ENCODE measurements at regions not wholly inside any gene's neighbourhood (a gene's known extent, or its start where the extent isn't known, plus 50 kb on each side); places are given as distances from the start of the nearest gene placed in this dataset.

GRCh38 chr20:6590891-6591637 lies 176.4 kb upstream of the BMP2 start:
- no peaks in the 10 kb centered on the region for H3K27me3 ChIP-seq (ENCODE audit: control insufficient read depth, insufficient read depth, low read length)
- intact Hi-C loops (cut with micrococcal nuclease; ENCODE audit: unreplicated experiment) (no loop called here), in situ Hi-C loops (cut with HindIII; ENCODE audit: low pct_unique_long_range_greater_than_20kb, low sequenced_read_pairs) (no loop called here)
- POLR2A ChIA-PET: no interaction called here
- no peak for ATAC-seq
- TF ChIP-seq CTCF (IDR thresholded peaks at IDR 0.05) (no peak), SIN3A (IDR thresholded peaks at IDR 0.05; ENCODE audit: borderline replicate concordance, insufficient read depth, low read depth, low read length) (no peak), TCF7L2 (IDR thresholded peaks at IDR 0.05; ENCODE audit: low read depth, low read length) (no peak), POLR2AphosphoS5 (IDR thresholded peaks at IDR 0.05; ENCODE audit: low read depth, low read length) (no peak), REST (IDR thresholded peaks at IDR 0.05; ENCODE audit: insufficient read depth in 1 of 2, low read depth in 2 of 2, low read length in 1 of 2) (no peak)
- H3K36me3 ChIP-seq (ENCODE audit: control insufficient read depth, insufficient read depth, low read length): no peaks in the 10 kb centered on the region
- no peak overlapping the region for H3K4me3 ChIP-seq (ENCODE audit: low read depth in 2 of 2, low read length in 2 of 2)
- no peak for DNase-seq (ENCODE audit: low read depth, low spot score)
- no peaks in the 10 kb centered on the region for H3K4me1 ChIP-seq (ENCODE audit: control insufficient read depth, insufficient read depth, low read length)
- no peak overlapping the region for H3K27ac ChIP-seq (ENCODE audit: low read length)
- BruUV-seq (replicated peaks): no TSS peak
- no peaks in the 10 kb centered on the region for H3K9me3 ChIP-seq (ENCODE audit: control insufficient read depth, insufficient read depth, low read depth, low read length)
- CTCF ChIA-PET: no interaction called here

- no TSS peak for BruUV-seq (replicated peaks)
- intact Hi-C loops (cut with micrococcal nuclease; ENCODE audit: unreplicated experiment) (no loop called here), in situ Hi-C loops (cut with HindIII; ENCODE audit: low pct_unique_long_range_greater_than_20kb, low sequenced_read_pairs) (no loop called here)
- CTCF ChIA-PET: no interaction called here
- Histone ChIP-seq H3K9me3 (ENCODE audit: control insufficient read depth, insufficient read depth, low read depth, low read length) (no peaks in the 10 kb centered on the region), H3K4me3 (ENCODE audit: low read depth in 2 of 2, low read length in 2 of 2) (no peak overlapping the region), H3K36me3 (ENCODE audit: control insufficient read depth, insufficient read depth, low read length) (no peaks in the 10 kb centered on the region), H3K4me1 (ENCODE audit: control insufficient read depth, insufficient read depth, low read length) (no peaks in the 10 kb centered on the region), H3K27me3 (ENCODE audit: control insufficient read depth, insufficient read depth, low read length) (no peaks in the 10 kb centered on the region), H3K27ac (ENCODE audit: low read length) (no peak overlapping the region)
- POLR2A ChIA-PET: no interaction called here
- DNase-seq (ENCODE audit: low read depth, low spot score) (no peak), ATAC-seq (no peak)
- TF ChIP-seq POLR2AphosphoS5 (IDR thresholded peaks at IDR 0.05; ENCODE audit: low read depth, low read length): no peak
- TF ChIP-seq SIN3A (IDR thresholded peaks at IDR 0.05; ENCODE audit: borderline replicate concordance, insufficient read depth, low read depth, low read length): no peak
- no peak for TF ChIP-seq CTCF (IDR thresholded peaks at IDR 0.05)
- TF ChIP-seq TCF7L2 (IDR thresholded peaks at IDR 0.05; ENCODE audit: low read depth, low read length): no peak
- TF ChIP-seq REST (IDR thresholded peaks at IDR 0.05; ENCODE audit: insufficient read depth in 1 of 2, low read depth in 2 of 2, low read length in 1 of 2): no peak
Measured at GRCh38 chr20:6588296-6588695, 179.2 kb upstream of the BMP2 start.
